T-helper 17 cell (primary cell): ENCODE measurements at regions not wholly inside any gene's neighbourhood (a gene's known extent, or its start where the extent isn't known, plus 50 kb on each side); places are given as distances from the start of the nearest gene placed in this dataset.
A peak's percentile ranks its signal among the peaks of the same experiment; 100 is the strongest.
"Not testable (repeated sequence)": the region's sequence is repeated elsewhere in the genome, so short reads cannot be mapped to it uniquely, and the experiment has no call there.

Experiments used
- ATAC-seq: fragments of 150-1000 bp; cut with Tn5 transposase; 2 replicates; pipeline ENCODE4 v1.10.0; 2021; ENCODE audit warnings: mild to moderate bottlenecking, moderate library complexity
- DNase-seq, 3 donors: peaks; one replicate each; pipeline versions ENCODE4 v3.0.0 to v3.0.0-alpha.2; 2020 to 2021
- H3K9me3 ChIP-seq: one replicate; pipeline ENCODE4 v1.7.0; 2013; ENCODE audit warnings: low read length, mild to moderate bottlenecking; ENCODE audit not compliant: control insufficient read depth, poor library complexity, severe bottlenecking
- H3K27ac Mint-ChIP-seq: one replicate; pipeline ENCODE4 v1.8.0; 2022; ENCODE audit warnings: mild to moderate bottlenecking, moderate library complexity, mixed read lengths
- H3K27me3 Mint-ChIP-seq: one replicate; pipeline ENCODE4 v1.8.0; 2022; ENCODE audit warnings: mixed read lengths
- H3K36me3 Mint-ChIP-seq: one replicate; pipeline ENCODE4 v1.8.0; 2022; ENCODE audit warnings: low read depth, mixed read lengths
- H3K4me1 Mint-ChIP-seq: one replicate; pipeline ENCODE4 v1.8.0; 2022; ENCODE audit warnings: mild to moderate bottlenecking, mixed read lengths
- H3K4me3 Mint-ChIP-seq: one replicate; pipeline ENCODE4 v1.8.0; 2022; ENCODE audit warnings: mild to moderate bottlenecking, moderate library complexity, mixed read lengths

GRCh38 chr5:130817598-130818384 lies 347.3 kb downstream of the HINT1 start:
- not testable (repeated sequence) for H3K27ac Mint-ChIP-seq, H3K9me3 ChIP-seq, DNase-seq, H3K36me3 Mint-ChIP-seq, H3K4me1 Mint-ChIP-seq, ATAC-seq, H3K27me3 Mint-ChIP-seq
- peak overlapping the region; percentile 2 for H3K4me3 Mint-ChIP-seq

DNA sequence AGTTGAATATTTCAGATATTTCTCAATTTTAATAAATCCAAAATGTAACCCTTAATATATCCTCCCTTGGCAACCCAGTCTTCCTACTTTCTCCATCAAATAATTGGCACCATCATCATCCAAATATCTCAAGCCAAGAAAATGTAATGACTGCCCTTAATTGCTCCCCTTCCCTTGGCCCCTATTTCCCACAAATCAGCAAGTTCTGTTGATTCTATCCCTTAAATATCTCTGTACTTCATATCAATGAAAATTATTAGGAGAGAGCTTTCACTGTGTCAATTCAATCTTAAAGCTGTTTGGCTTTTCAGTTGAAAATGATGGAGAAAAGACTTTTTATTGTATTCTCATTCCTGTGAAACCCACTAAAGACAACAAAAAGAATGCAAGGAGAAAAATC lies 349.8 kb downstream of the HINT1 start:
- DNase-seq (no peak), ATAC-seq (no peak)
- Mint-ChIP-seq H3K4me1 (peaks cover 7% of the 10 kb centered on the region), H3K27ac (no peak overlapping the region), H3K27me3 (no peaks in the 10 kb centered on the region), H3K36me3 (peaks cover 2% of the 10 kb centered on the region), H3K4me3 (no peak overlapping the region)
- H3K9me3 ChIP-seq = peaks cover 5% of the 10 kb centered on the region

DNA sequence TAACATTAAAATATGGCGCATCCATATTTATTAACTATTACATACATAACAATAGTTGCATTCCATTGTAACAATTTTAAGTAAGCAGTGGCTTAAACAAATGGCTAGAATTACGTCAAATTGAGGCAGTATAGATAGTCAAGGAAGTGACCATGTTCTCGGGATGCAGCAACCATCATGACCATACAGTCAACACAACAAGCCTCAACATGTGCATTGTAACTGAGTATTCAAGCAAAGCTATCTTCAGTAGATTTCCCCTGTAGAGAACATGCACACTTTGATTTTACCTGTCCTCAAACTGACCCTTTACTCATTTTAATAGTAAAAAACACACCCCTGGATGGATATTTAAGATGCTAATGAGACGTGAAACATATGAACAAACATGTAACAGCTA lies 356.4 kb downstream of the HINT1 start:
- no peaks in the 10 kb centered on the region for H3K4me1 Mint-ChIP-seq
- no peaks in the 10 kb centered on the region for H3K36me3 Mint-ChIP-seq
- ATAC-seq = no peak
- no peaks in the 10 kb centered on the region for H3K27me3 Mint-ChIP-seq
- no peak overlapping the region for H3K4me3 Mint-ChIP-seq
- no peak overlapping the region for H3K27ac Mint-ChIP-seq
- DNase-seq = no peak
- no peaks in the 10 kb centered on the region for H3K9me3 ChIP-seq

- no peak for DNase-seq
- Mint-ChIP-seq H3K27ac (no peak overlapping the region), H3K36me3 (no peaks in the 10 kb centered on the region), H3K27me3 (no peaks in the 10 kb centered on the region), H3K4me1 (no peaks in the 10 kb centered on the region), H3K4me3 (no peak overlapping the region)
- no peaks in the 10 kb centered on the region for H3K9me3 ChIP-seq
- ATAC-seq = no peak
Measured at GRCh38 chr5:130805648-130806047, 359.4 kb downstream of the HINT1 start.

GRCh38 chr5:130805036-130805435 lies 360.0 kb downstream of the HINT1 start:
- no peaks in the 10 kb centered on the region for H3K9me3 ChIP-seq
- no peaks in the 10 kb centered on the region for H3K27me3 Mint-ChIP-seq
- no peaks in the 10 kb centered on the region for H3K36me3 Mint-ChIP-seq
- H3K27ac Mint-ChIP-seq = no peak overlapping the region
- H3K4me1 Mint-ChIP-seq = no peaks in the 10 kb centered on the region
- DNase-seq = no peak
- ATAC-seq = no peak
- H3K4me3 Mint-ChIP-seq = no peak overlapping the region

DNA sequence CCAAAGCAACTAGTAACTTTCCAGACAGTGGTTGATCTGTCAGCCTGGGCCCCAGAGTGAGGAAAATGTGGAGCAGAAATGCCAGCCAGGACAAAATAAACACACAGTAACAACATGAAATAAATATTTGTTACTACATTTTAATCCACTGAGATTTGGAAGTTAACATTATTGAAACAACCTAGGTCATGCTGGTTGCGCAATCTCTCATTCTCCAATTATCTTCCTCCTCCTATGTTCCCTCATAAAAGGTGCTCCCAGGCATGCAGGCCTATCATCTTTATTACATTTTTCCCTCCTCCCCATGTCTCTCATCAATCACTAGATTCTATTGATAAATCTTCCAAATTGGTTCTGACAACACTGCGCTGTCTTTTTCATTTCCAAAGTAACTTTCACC lies 363.1 kb downstream of the HINT1 start:
- no peak for ATAC-seq

GRCh38 chr5:130799015-130799414 lies 366.0 kb downstream of the HINT1 start:
- DNase-seq = no peak
- no peaks in the 10 kb centered on the region for H3K9me3 ChIP-seq
- no peaks in the 10 kb centered on the region for H3K36me3 Mint-ChIP-seq
- no peak overlapping the region for H3K4me3 Mint-ChIP-seq
- no peaks in the 10 kb centered on the region for H3K4me1 Mint-ChIP-seq
- no peaks in the 10 kb centered on the region for H3K27me3 Mint-ChIP-seq
- ATAC-seq = no peak
- no peak overlapping the region for H3K27ac Mint-ChIP-seq

More for the DNA sequence above, 363.1 kb downstream of the HINT1 start:
- Mint-ChIP-seq H3K4me1 (no peaks in the 10 kb centered on the region), H3K4me3 (no peak overlapping the region), H3K27ac (no peak overlapping the region), H3K36me3 (no peaks in the 10 kb centered on the region), H3K27me3 (no peaks in the 10 kb centered on the region)
- no peaks in the 10 kb centered on the region for H3K9me3 ChIP-seq
- DNase-seq = no peak

DNA sequence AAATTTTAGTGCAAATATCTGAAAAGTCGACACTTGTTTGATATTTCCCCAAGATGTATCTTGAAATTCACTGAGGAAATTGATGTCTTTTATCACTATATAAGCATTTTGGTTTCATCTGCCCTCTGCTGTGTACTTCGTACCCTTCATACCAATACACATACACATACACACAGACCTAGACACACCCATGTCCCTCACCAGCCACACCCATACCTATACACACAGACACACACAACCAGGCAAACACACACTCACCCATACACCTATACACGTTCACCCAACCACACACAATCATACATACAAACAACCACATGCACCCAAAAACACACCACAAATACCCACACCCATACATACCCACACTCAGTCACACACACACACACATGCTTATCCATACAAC lies 367.8 kb downstream of the HINT1 start:
- ATAC-seq = no peak
- no peaks in the 10 kb centered on the region for H3K9me3 ChIP-seq
- Mint-ChIP-seq H3K4me3 (no peak overlapping the region), H3K27me3 (no peaks in the 10 kb centered on the region), H3K27ac (no peak overlapping the region), H3K36me3 (no peaks in the 10 kb centered on the region), H3K4me1 (no peaks in the 10 kb centered on the region)
- no peak for DNase-seq

GRCh38 chr5:130796902-130797301 lies 368.2 kb downstream of the HINT1 start:
- no peaks in the 10 kb centered on the region for H3K4me1 Mint-ChIP-seq
- no peak overlapping the region for H3K4me3 Mint-ChIP-seq

DNA sequence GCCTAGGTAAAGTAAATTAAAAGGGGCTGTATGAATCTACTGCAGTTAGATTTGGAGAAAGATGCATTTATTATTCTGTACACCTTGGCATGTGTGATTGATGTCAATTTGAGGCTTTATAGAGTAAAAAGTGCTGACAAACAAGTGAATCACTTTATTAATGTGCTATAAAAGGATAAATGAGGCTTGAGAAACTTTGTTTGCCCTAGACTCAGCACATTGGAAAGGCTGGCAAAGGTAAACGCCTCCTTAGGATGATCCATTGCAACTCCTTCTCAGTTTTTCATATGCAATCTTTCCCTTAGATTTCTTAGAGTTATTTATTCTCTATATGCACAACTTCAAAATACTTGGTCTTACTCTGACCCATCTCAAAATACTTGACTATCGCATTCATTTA lies 369.0 kb downstream of the HINT1 start:
- no peaks in the 10 kb centered on the region for H3K27me3 Mint-ChIP-seq
- H3K4me3 Mint-ChIP-seq = no peak overlapping the region
- DNase-seq (no peak), ATAC-seq (no peak)
- no peaks in the 10 kb centered on the region for H3K9me3 ChIP-seq
- no peak overlapping the region for H3K27ac Mint-ChIP-seq
- H3K36me3 Mint-ChIP-seq = no peaks in the 10 kb centered on the region
- no peaks in the 10 kb centered on the region for H3K4me1 Mint-ChIP-seq

More at GRCh38 chr5:130796902-130797301, 368.2 kb downstream of the HINT1 start:
- Mint-ChIP-seq H3K27me3 (no peaks in the 10 kb centered on the region), H3K27ac (no peak overlapping the region), H3K36me3 (no peaks in the 10 kb centered on the region)
- ATAC-seq (no peak), DNase-seq (no peak)
- no peaks in the 10 kb centered on the region for H3K9me3 ChIP-seq

GRCh38 chr5:130795037-130795436 lies 370.0 kb downstream of the HINT1 start:
- Mint-ChIP-seq H3K4me1 (no peaks in the 10 kb centered on the region), H3K27me3 (no peaks in the 10 kb centered on the region), H3K36me3 (no peaks in the 10 kb centered on the region), H3K27ac (no peak overlapping the region), H3K4me3 (no peak overlapping the region)
- ATAC-seq (no peak), DNase-seq (no peak)
- H3K9me3 ChIP-seq = no peaks in the 10 kb centered on the region

- Mint-ChIP-seq H3K4me3 (no peak overlapping the region), H3K27me3 (peaks cover 25% of the 10 kb centered on the region), H3K4me1 (no peaks in the 10 kb centered on the region), H3K27ac (no peak overlapping the region), H3K36me3 (no peaks in the 10 kb centered on the region)
- no peak for ATAC-seq
- no peak for DNase-seq
- H3K9me3 ChIP-seq = no peaks in the 10 kb centered on the region
Measured at GRCh38 chr5:130777794-130778193, 387.3 kb downstream of the HINT1 start.

- no peak overlapping the region for H3K27ac Mint-ChIP-seq
- H3K4me3 Mint-ChIP-seq = no peak overlapping the region
- H3K9me3 ChIP-seq = no peaks in the 10 kb centered on the region
- H3K36me3 Mint-ChIP-seq = peaks cover 2% of the 10 kb centered on the region
- DNase-seq (no peak), ATAC-seq (no peak)
- no peaks in the 10 kb centered on the region for H3K4me1 Mint-ChIP-seq
- peaks cover 35% of the 10 kb centered on the region for H3K27me3 Mint-ChIP-seq
Measured at GRCh38 chr5:130773813-130774212, 391.2 kb downstream of the HINT1 start.

DNA sequence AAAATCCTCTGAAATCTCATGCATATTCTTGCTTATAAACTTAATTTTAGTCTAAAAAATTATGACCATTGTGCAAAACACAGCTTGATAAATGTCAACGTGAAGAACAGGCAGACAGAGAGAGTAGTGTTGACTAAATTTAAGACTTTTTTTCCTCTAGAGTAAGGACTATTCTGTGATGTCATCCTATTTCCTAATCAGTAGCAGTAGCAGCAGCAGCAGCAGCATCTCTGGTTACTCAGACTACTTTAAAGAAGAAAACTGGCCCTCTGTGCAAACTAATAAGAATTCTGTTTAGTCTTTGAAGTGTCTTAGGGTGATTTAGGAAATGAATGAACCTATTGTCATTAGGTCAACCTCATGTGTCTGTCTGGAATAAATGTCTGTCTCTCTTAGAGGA lies 403.0 kb downstream of the HINT1 start:
- Mint-ChIP-seq H3K27ac (no peak overlapping the region), H3K27me3 (peaks cover 8% of the 10 kb centered on the region), H3K4me1 (no peaks in the 10 kb centered on the region), H3K36me3 (no peaks in the 10 kb centered on the region), H3K4me3 (no peak overlapping the region)
- H3K9me3 ChIP-seq = no peaks in the 10 kb centered on the region
- no peak for DNase-seq
- no peak for ATAC-seq
